ENCODE measurements at regions not wholly inside any gene's neighbourhood (a gene's known extent, or its start where the extent isn't known, plus 50 kb on each side); places are given as distances from the start of the nearest gene placed in this dataset.

DNA sequence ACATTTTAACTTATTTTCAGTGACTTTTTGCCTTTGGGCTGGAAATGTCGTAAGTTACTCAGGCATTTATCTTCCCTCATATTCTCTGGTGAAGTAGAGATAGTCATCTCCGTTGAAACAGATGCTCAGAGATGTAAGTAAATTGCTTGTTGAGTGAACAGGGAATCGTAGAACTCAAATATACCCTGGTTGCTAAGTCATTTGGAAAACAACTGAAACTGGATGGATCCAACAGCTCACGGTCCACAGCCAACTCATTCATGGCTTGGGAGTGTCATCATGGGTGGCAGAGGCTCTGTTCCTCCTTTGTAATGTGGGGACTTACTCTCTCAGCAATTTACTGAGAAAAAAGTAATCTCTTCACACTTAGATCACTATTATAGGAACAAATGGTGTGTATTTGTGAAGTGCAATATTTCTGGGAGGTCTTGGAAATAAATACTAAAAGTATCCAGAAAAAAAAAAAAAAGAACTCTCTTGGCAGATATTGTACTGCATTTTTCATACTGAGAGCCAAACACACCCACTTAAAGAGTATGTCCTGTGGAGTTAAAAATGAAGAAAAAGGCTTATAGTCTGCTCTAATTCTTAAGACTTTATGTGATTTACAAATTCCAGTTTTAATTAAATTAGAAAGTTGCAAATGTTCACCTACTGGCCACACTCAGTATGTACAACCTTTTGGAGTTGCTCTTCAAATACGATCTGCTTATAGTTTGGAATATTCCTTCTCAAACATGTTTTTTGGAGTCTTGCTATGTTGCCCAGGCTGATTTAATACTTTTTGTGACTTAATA, 107.4 kb downstream of the LEPR start:
- TF ChIP-seq SP1 (IDR thresholded peaks at IDR 0.05) (no peak), FOXA1 (IDR thresholded peaks at IDR 0.05) (no peak), BHLHE40 (IDR thresholded peaks at IDR 0.05; ENCODE audit: borderline replicate concordance) (no peak), TARDBP (IDR thresholded peaks at IDR 0.05) (no peak), L3MBTL2 (conservative IDR thresholded peaks at IDR 0.05) (no peak), HDGF (IDR thresholded peaks at IDR 0.05; ENCODE audit: borderline replicate concordance) (no peak), FOXM1 (IDR thresholded peaks at IDR 0.05; ENCODE audit: borderline replicate concordance) (no peak), ZNF384 (IDR thresholded peaks at IDR 0.05) (peak; percentile 74), CTBP1 (IDR thresholded peaks at IDR 0.05; ENCODE audit: borderline replicate concordance) (no peak), ARNT (IDR thresholded peaks at IDR 0.05) (no peak), LEF1 (IDR thresholded peaks at IDR 0.05; ENCODE audit: borderline replicate concordance) (no peak)
- TF ChIP-seq, protein P1, sequence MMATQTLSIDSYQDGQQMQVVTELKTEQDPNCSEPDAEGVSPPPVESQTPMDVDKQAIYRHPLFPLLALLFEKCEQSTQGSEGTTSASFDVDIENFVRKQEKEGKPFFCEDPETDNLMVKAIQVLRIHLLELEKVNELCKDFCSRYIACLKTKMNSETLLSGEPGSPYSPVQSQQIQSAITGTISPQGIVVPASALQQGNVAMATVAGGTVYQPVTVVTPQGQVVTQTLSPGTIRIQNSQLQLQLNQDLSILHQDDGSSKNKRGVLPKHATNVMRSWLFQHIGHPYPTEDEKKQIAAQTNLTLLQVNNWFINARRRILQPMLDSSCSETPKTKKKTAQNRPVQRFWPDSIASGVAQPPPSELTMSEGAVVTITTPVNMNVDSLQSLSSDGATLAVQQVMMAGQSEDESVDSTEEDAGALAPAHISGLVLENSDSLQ (IDR thresholded peaks at IDR 0.05) = no peak

All from HEK293T (cell line).